GM18526 (cell line): ENCODE measurements at regions not wholly inside any gene's neighbourhood (a gene's known extent, or its start where the extent isn't known, plus 50 kb on each side); places are given as distances from the start of the nearest gene placed in this dataset.

Experiments
- POLR2A ChIP-seq: IDR thresholded peaks from 3 replicates; pipeline ENCODE4 v1.6.1; 2011; ENCODE audit not compliant: insufficient read length; ENCODE audit errors: extremely low read depth

DNA sequence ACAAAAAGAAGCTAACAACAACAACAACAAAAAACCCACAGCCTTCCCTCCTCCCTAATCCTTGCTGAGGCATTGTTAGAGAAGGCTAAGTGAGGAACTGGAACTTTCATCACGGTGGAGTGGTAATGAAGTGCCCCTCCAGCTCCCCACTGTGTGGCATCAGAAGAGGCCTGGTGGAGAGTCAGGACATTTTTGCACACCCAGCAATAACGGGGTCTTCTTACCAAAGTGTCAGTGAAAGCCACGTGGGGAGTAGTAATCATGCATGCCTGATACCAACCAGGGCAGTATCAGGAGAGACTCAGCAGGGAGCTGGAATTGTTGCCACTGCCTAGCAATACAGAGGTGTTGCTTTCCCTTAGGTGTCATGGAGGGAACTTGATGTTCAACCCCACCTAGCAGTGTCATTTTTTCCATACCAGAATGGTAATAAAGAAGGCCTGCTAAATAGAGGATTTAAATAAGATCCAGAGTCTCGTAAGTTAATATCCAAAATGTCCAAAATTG lies 299.7 kb upstream of the RGS6 start:
- TF ChIP-seq POLR2A, result no peak

DNA sequence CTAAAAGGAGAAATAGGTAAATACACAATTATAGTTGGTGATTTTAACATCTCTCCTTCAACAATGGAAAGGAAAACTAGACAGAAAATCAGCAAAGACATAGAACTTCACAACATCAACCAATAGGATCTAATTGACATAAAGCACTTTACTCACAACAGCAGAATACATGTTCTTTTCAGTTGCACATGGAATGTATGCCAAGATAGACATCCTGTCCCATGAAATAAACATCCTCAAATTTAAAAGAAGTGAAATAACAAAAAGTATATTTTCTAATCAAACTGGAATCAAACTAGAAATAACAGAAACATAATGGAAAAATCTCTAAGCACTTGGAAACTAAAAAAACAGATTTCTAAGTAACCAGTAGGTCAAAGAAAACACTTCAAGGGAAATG lies 296.2 kb upstream of the RGS6 start:
- no peak for TF ChIP-seq POLR2A

DNA sequence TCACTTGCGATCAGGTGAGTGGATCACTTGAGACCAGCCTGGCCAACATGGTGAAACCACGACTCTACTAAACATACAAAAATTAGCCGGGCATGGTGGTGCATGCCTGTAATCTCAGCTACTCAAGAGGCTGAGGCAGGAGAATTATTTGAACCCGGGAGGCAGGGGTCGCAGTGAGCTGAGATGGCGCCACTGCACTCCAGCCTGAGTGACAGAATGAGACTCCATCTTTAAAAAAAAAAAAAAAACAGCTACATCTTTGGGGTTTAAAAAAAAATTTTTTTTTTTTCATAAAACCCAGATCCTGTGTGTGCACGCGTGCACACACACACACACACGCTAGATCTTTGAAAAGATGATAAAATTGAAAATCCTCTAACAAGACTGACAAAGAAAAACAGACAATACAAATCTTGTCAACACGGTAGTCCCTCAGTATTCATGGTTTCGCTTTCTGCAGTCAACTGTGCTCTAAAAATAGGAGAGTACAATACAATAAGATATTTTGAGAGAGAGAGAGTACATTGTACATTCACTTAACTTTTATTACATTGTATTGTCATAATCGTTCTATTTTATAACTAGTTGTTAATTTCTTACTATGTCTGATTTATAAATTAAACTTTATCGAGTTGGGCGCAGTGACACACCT lies 295.3 kb upstream of the RGS6 start:
- TF ChIP-seq POLR2A, result no peak

GRCh38 chr14:71638523-71639196 lies 293.6 kb upstream of the RGS6 start:
- no peak for TF ChIP-seq POLR2A

- no peak for TF ChIP-seq POLR2A
Measured at GRCh38 chr14:71642715-71643114, 289.5 kb upstream of the RGS6 start.

- TF ChIP-seq POLR2A, result no peak
Measured at GRCh38 chr14:71645656-71646055, 286.6 kb upstream of the RGS6 start.

GRCh38 chr14:71646518-71646917 lies 285.7 kb upstream of the RGS6 start:
- no peak for TF ChIP-seq POLR2A

DNA sequence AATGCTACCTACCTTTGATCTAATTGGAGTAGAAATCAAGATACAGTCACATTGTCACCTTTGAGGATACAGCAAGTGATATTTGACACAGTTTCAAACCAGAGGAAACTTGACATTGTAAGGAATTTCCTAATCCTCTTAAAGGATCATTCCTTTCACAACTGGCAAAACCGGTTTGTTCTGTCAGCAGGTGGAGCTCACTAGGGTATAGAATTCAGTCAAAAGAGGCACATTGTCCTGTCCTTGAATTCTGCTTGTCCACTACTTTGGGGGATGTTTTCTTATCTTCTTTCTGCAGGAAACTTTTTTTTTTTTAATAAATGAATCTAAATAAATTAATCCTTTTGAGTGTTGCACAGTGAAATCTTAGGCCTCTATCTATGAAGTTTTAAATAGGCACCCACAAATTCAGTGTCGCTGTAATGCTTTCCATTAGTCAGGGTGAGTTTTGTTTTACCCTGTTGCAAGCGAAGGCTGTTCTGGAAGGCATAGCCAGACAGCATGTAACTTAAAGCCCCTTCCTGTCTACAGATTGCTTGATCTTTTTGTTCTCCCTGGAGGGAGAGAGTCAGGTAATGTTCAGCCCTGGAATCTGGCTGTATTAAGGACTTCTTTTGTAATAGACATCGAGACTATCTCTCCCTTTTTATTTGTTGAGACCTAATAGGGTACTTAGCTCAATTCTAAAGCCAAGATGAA lies 285.0 kb upstream of the RGS6 start:
- TF ChIP-seq POLR2A, result no peak

- no peak for TF ChIP-seq POLR2A
Measured at GRCh38 chr14:71648725-71649124, 283.5 kb upstream of the RGS6 start.

DNA sequence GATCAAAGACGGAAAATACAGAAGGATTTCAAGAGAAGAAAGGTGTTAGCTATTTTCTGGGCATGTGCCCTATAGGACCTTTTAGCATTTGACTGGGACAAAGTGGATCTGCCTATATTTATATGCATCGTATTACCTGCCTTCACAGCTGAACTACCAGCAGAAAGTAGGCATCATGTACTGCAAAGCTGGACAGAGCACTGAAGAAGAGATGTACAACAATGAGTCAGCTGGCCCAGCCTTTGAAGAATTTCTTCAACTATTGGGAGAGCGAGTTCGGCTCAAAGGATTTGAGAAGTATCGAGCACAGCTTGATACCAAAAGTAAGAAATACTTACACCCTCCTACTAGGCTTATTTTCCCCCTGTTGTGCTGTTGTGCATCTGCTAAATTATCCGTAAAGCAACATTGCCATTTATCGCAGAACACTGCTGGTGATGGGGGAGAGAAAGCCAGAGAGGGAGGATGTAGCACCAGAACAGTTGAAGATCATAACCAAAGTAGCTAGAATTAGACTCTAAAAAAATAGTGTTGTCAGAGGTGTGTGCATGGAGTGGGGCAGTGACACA lies 282.0 kb upstream of the RGS6 start:
- no peak for TF ChIP-seq POLR2A

- no peak for TF ChIP-seq POLR2A
Measured at GRCh38 chr14:71651228-71651627, 281.0 kb upstream of the RGS6 start.

- no peak for TF ChIP-seq POLR2A
Measured at GRCh38 chr14:71652368-71652767, 279.9 kb upstream of the RGS6 start.

DNA sequence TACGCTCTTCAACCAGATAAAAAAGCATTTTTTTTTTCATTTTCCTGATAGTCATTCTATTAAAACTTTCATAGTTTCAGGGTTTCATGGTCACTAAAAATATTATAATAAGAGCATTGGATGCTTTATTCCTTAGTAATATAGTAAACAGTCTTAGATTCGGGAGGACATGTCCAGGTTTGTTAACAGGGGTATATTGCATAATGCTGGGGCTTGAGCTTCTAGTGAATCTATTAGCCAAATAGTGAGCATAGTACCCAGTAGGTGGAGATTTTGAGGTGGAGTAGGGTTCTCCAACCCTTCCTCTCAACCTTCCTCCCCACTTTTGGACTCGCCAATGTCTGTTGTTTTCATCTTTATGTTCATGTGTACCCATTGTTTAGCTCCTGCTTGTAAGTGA lies 277.4 kb upstream of the RGS6 start:
- no peak for TF ChIP-seq POLR2A

GRCh38 chr14:71658261-71658860 lies 273.9 kb upstream of the RGS6 start:
- no peak for TF ChIP-seq POLR2A

DNA sequence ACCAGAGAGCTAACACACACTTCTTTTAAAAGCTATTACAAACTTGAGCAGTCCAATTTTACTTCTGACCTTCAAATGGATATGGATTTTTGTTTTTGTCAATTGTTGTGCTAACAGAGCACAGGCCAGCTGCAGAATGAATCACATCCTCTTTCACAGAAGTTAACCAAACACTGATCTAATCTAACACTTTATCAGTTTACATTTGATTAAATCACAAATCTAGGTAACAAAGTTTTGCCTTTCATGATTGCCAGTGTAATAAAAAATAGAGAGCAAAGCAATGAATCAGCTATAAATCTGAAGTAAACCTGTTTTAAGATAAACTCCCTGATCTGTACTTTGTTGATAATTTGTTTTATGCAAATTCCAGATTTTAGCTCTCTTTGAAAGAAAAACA lies 273.1 kb upstream of the RGS6 start:
- no peak for TF ChIP-seq POLR2A
